ENCODE measurements at regions not wholly inside any gene's neighbourhood (a gene's known extent, or its start where the extent isn't known, plus 50 kb on each side); places are given as distances from the start of the nearest gene placed in this dataset.

- TF ChIP-seq, protein P1, sequence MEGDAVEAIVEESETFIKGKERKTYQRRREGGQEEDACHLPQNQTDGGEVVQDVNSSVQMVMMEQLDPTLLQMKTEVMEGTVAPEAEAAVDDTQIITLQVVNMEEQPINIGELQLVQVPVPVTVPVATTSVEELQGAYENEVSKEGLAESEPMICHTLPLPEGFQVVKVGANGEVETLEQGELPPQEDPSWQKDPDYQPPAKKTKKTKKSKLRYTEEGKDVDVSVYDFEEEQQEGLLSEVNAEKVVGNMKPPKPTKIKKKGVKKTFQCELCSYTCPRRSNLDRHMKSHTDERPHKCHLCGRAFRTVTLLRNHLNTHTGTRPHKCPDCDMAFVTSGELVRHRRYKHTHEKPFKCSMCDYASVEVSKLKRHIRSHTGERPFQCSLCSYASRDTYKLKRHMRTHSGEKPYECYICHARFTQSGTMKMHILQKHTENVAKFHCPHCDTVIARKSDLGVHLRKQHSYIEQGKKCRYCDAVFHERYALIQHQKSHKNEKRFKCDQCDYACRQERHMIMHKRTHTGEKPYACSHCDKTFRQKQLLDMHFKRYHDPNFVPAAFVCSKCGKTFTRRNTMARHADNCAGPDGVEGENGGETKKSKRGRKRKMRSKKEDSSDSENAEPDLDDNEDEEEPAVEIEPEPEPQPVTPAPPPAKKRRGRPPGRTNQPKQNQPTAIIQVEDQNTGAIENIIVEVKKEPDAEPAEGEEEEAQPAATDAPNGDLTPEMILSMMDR (IDR thresholded peaks at IDR 0.05 in 4 of 5, conservative IDR thresholded peaks at IDR 0.05 in 1 of 5), result no peak
- no peak for TF ChIP-seq POLR2A (IDR thresholded peaks at IDR 0.05)
These were observed 509.6 kb upstream of the CXADR start for GRCh38 chr21:17003258-17003615.

All from gastrocnemius medialis (tissue), 4 donors.